GM19351 (cell line): ENCODE measurements at regions not wholly inside any gene's neighbourhood (a gene's known extent, or its start where the extent isn't known, plus 50 kb on each side); places are given as distances from the start of the nearest gene placed in this dataset.

Experiments
- ATAC-seq: cut with Tn5 transposase; IDR thresholded peaks from one replicate; pipeline ENCODE4 v1.9.1; 2021; ENCODE audit warnings: mild to moderate bottlenecking, moderate library complexity; ENCODE audit not compliant: unreplicated experiment

DNA sequence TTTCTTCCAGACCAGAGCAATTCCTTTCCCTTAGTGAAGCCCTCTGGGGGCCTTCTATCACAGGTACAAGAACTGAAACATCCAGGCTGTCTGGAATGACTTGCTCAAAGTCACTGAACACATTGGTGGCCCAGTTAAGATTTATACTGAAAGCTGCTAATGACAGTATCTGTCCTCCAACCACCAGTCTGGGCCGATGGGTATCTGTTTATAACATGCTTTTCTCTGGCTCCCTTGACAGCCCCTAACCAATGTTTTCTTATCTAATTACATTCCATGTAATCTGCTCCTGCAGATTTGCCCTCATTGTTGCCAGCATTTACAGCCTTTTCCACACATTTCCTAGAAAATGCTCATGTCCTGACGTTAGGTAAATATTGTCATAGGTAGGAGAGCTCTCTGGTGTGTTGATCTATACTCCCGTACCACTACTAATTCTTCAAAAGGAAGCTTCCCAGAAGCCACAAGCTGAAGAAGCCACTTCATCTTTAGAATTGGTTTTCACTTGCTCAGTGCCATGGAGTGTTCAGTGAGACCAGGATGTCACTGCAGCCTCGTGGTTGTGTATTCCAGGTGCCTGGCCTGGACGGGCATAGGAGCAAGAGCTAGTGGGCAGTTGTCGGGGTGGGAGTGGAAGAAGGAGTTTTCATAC is 163.9 kb downstream of the TSEN15 start:
- ATAC-seq = no peak

GRCh38 chr1:184218458-184219075 is 167.0 kb downstream of the TSEN15 start:
- ATAC-seq = no peak

DNA sequence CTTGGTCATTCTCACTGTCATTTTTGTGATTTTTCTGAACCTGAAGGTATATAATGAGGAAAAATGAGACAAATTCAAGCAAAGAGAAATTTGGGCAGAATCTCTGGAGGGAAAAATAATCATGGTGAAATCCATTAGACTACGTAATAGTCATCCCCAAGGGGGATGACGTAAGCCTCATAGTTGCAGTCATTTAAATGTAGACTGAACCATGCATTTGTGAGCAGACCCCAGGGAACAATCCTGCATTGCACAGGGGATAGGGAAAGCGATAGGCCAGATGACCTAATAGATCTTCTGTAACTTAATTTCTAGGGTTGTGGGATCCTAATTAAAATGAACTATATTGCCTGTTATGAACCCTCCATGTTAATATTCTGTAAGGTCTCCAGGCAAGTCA is 167.4 kb upstream of the C1orf21 start:
- no peak for ATAC-seq

DNA sequence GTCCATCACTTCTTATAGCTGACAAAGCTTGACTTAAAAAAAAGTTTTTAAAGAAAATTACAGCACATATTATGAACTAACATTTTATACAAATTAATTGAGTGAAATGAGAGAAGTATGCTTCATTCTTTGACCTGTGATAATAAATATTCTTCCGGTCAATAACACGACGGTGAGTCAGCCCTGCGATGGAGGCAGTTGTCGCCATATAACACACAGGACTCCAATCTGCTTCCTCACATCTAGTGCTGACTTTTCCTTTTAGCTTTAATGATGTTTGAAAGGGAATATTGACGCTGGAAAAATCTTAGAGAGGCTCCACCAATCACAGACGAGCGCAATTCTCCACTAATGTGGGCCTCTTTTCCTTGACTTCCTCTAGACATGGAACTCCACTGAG is 166.9 kb upstream of the C1orf21 start:
- ATAC-seq = no peak

DNA sequence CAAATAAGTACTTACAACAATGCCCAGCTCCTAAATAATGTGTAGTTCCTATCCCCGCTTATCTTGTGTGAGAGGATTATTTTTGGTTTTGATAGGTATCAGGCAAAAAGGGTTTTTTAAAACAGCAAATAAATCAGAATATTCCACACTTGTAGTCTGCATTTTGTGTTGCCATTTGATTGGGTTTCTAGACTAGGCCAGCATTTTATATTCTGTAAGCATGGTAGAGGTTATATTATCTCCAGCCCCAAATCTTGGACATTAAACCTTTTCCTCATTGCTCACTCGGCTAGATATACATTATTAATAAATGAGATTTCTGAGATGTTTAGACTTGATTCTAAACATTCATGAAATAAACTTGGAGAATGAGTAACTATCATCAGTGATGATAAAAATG is 165.7 kb upstream of the C1orf21 start:
- ATAC-seq = no peak

GRCh38 chr1:184222652-184223052 is 164.2 kb upstream of the C1orf21 start:
- ATAC-seq = no peak

- ATAC-seq = no peak
Measured at GRCh38 chr1:184223216-184223615, 163.6 kb upstream of the C1orf21 start.

DNA sequence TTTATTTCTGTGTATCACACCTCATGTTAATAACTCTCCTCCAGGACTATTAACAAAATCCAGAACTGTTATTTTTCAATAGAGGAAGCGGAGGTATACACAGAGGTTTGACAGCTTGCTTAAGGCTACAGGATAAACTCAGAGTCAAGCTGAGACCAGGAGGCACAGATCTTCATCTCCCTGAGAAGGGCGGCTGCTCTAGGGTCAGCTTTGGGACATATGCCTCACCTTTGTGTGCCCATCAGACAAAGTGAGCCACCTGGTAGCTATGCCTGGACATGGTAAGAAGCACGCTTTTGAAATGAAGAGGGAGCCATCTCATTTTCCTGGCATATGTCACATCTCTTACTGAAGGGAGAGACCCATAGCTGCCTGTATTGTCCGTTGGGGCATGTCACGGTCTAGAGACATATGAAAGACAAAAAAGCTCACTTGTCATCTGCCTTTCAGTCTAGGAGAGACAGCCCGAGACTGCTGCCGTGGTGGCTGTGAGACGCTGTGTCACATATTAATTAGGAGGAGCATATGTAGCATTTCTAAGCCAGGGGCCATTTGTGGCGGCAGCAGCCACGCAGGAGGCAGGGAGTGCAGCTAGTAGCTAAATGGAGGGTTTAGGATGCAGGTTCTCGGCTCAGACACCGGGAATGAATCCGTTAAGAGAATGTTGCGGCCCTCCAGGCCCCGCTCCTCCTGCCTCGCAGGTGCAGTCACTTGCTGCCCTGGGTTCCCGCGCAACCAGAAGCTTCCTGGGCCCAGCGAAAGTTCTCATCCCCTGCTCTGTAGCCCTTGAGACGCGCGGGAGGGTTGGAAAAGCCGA is 161.3 kb upstream of the C1orf21 start:
- no peak for ATAC-seq

DNA sequence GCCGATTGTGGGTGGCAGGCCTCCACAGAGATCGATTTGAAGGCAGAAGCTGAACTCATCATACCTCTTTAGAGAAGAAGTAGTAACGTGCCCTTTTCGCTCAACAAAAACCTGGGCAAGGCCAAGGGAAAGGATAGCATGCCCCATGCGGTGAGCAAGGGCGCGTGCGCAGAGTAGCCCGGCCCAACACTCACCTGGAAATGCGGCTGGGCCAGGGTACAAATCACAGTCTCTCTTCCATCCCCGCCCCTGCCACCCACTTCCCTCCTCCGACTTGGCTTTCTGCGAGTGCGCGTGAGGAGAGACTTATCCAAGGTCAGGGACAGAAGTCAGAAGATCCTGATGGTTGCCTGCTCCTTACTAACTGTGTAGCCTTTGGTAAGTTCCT is 160.7 kb upstream of the C1orf21 start:
- no peak for ATAC-seq

DNA sequence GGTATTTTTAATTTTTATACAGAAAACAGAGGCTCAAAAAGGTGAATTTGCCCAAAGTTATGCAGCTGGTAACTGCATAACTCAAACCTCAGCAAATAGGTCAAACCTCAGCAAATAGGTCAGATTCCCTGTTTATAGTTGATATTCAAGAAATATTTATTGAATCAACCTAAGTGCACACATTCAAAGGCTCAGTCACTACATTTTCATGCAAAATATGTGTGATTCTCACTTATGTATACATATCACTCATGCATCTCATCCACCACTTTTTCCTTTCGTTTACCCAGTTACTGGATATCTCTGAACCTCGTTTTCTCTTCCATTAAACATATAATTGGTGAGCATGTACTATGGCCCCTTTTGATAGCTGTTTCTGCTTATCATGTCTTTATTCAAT is 158.3 kb upstream of the C1orf21 start:
- no peak for ATAC-seq

GRCh38 chr1:184237588-184237987 is 149.2 kb upstream of the C1orf21 start:
- ATAC-seq = no peak

GRCh38 chr1:184241446-184241845 is 145.4 kb upstream of the C1orf21 start:
- no peak for ATAC-seq

DNA sequence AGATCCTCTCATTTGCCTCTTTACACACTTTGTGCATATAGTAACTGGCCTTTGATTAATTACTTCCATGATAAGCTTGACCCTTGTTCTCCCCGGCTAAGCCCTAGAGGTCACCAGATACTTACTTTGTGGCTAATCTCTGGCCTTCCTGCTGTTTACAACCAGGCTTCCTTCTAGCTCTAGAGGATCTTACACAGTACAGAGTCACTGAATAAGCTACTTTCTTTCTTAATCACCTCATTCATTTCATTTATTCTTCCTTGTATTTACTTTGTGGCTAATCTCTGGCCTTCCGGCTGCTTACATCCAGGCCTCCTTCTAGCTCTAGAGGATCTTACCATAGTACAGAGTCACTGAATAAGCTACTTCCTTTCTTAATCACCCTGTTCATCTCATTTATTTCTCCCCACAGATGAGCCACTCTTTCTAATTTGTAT is 144.3 kb upstream of the C1orf21 start:
- no peak for ATAC-seq

- no peak for ATAC-seq
Measured at GRCh38 chr1:184244962-184245361, 141.9 kb upstream of the C1orf21 start.

- no peak for ATAC-seq
Measured at GRCh38 chr1:184247671-184248070, 139.2 kb upstream of the C1orf21 start.

DNA sequence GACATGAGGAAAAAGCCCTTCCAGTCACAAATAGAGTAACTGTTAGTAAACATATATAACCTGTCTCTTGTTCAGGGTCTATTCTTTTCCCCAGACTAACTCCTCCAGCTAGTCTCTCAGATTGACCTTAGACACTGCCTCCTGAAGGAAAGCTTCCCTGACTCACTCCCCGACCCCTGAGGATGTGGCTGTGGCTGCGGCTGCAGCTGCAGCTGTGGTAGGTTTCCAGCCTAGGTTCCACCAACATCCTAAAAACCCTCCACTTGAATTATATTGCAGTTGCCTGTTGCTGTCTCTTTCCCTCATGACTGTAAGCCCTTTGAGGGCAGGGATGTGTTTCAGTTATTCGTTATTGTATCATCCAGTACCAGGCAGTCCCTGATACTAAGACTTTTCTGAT is 132.9 kb upstream of the C1orf21 start:
- ATAC-seq = no peak

GRCh38 chr1:184254849-184255248 is 132.0 kb upstream of the C1orf21 start:
- no peak for ATAC-seq

DNA sequence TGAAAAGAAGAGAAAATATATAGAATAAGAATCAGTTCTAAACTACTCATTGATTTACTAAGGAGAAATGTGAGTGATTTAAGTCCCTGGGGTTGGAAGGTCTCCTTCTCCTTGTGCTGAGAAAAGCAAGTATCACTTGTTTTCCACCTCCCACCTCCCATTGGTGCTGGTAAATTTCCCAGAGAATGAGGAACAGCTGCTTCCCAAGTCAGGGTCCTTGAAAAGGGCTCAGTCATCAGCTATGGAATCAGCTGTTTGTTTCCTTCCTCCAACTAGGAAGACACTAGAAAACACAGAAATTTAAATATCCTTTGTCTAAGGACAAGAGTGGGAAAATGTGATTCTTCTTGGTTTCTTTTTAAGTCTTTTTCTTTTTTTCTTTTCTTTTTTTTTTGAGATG is 131.3 kb upstream of the C1orf21 start:
- ATAC-seq = no peak

DNA sequence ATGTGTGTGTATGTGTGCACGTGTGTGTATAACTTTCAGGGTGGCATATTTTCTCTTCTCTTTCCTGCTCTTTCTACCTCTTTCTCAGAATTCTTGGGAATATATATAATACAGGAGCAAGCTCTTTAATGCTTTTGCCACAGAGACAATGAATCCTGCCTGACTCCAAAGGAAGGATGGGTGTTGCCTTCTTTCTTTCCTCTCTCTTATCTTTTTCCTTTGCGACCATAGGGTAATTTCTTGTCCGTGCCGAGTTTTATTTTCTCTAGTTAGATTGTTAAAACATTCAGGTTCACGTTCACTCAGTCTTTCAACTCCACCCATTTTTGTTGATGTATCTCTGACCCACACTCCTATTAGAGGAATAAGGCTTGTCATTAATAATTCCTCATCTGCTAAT is 129.0 kb upstream of the C1orf21 start:
- ATAC-seq = no peak

GRCh38 chr1:184258525-184258924 is 128.3 kb upstream of the C1orf21 start:
- ATAC-seq = no peak

GRCh38 chr1:184260382-184260781 is 126.4 kb upstream of the C1orf21 start:
- ATAC-seq = no peak

DNA sequence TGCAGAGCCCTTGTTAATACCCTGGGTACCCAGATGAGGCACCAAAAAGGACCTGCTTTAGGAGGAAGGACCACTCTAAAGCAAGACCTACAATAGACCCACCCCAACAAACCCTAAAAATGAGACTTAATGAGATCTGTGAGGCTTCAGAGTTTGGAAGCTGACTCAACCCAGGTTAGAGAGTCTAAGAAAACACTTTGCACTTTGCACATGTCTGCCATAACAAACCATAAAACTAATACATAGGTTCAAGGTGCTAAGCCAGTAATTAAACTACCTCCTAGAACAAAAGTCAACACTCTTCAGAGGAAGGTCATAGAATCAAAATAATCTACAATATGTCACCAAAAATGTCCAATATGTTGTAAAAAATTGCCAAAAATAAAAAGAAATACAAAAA is 124.7 kb upstream of the C1orf21 start:
- no peak for ATAC-seq
